HL-60 (cell line): ENCODE measurements at regions not wholly inside any gene's neighbourhood (a gene's known extent, or its start where the extent isn't known, plus 50 kb on each side); places are given as distances from the start of the nearest gene placed in this dataset.

Experiments
- TF ChIP-seq, protein P1 (sequence below): IDR thresholded peaks from one replicate; pipeline ENCODE4 v1.5.1; 2011; ENCODE audit warnings: low read length, control low read depth, inconsistent platforms; ENCODE audit not compliant: insufficient read depth
- TF ChIP-seq, protein P2 (sequence below): IDR thresholded peaks from 2 replicates; pipeline ENCODE4 v1.6.1; 2012; ENCODE audit warnings: low read depth; ENCODE audit not compliant: insufficient replicate concordance

- TF ChIP-seq, protein P1, sequence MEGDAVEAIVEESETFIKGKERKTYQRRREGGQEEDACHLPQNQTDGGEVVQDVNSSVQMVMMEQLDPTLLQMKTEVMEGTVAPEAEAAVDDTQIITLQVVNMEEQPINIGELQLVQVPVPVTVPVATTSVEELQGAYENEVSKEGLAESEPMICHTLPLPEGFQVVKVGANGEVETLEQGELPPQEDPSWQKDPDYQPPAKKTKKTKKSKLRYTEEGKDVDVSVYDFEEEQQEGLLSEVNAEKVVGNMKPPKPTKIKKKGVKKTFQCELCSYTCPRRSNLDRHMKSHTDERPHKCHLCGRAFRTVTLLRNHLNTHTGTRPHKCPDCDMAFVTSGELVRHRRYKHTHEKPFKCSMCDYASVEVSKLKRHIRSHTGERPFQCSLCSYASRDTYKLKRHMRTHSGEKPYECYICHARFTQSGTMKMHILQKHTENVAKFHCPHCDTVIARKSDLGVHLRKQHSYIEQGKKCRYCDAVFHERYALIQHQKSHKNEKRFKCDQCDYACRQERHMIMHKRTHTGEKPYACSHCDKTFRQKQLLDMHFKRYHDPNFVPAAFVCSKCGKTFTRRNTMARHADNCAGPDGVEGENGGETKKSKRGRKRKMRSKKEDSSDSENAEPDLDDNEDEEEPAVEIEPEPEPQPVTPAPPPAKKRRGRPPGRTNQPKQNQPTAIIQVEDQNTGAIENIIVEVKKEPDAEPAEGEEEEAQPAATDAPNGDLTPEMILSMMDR: no peak
- TF ChIP-seq, protein P2, sequence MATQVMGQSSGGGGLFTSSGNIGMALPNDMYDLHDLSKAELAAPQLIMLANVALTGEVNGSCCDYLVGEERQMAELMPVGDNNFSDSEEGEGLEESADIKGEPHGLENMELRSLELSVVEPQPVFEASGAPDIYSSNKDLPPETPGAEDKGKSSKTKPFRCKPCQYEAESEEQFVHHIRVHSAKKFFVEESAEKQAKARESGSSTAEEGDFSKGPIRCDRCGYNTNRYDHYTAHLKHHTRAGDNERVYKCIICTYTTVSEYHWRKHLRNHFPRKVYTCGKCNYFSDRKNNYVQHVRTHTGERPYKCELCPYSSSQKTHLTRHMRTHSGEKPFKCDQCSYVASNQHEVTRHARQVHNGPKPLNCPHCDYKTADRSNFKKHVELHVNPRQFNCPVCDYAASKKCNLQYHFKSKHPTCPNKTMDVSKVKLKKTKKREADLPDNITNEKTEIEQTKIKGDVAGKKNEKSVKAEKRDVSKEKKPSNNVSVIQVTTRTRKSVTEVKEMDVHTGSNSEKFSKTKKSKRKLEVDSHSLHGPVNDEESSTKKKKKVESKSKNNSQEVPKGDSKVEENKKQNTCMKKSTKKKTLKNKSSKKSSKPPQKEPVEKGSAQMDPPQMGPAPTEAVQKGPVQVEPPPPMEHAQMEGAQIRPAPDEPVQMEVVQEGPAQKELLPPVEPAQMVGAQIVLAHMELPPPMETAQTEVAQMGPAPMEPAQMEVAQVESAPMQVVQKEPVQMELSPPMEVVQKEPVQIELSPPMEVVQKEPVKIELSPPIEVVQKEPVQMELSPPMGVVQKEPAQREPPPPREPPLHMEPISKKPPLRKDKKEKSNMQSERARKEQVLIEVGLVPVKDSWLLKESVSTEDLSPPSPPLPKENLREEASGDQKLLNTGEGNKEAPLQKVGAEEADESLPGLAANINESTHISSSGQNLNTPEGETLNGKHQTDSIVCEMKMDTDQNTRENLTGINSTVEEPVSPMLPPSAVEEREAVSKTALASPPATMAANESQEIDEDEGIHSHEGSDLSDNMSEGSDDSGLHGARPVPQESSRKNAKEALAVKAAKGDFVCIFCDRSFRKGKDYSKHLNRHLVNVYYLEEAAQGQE: no peak
Measured at GRCh38 chr3:194870394-194871110, 184.9 kb downstream of the FAM43A start.
